ENCODE measurements at regions not wholly inside any gene's neighbourhood (a gene's known extent, or its start where the extent isn't known, plus 50 kb on each side); places are given as distances from the start of the nearest gene placed in this dataset.
"Not testable (repeated sequence)": the region's sequence is repeated elsewhere in the genome, so short reads cannot be mapped to it uniquely, and the experiment has no call there.

DNA sequence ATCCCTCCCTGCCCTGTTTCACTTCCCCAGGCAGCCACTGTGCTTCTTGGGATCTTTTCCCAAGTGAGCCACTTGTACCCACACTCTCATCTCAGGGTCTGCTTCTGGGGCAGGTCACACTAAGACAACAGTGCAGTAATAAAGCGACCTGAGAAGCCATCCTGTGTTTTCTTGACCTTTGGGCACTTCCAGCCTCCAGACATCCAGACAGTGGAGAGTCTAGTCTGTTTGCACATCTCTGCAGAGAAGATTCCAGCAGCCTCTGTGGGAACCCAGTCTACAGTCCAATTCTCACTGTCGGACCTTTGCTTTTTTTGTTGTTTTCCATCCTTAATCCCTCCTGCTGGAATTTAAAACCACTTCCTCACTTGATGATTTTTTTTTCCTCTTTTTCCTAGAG is 50.3 kb upstream of the ATP6AP2 start:
- DNase-seq (ENCODE audit: low read depth in 2 of 2), result no peak

GRCh38 chrX:40527543-40527942 is 53.2 kb upstream of the ATP6AP2 start:
- no peak for DNase-seq (ENCODE audit: low read depth in 2 of 2)

DNA sequence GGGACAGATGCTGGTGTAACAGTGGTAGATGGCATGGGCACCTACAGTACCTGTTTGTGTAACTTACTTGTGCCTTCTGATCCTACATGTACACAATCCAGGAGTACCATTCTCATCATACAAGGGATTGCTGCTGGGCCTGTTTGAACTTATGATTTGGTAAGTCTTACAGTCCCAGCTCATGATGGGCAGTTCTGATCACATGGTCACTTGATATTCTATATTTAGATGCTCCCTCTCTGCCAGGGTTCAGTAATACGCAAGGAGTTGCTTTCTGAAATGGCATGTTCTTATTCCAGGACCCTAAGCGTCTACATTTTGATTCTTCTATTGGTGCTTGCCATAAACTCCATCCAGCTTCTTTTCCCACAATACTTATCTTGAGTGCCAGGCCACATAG is 54.4 kb upstream of the ATP6AP2 start:
- DNase-seq (ENCODE audit: low read depth in 2 of 2), result no peak

DNA sequence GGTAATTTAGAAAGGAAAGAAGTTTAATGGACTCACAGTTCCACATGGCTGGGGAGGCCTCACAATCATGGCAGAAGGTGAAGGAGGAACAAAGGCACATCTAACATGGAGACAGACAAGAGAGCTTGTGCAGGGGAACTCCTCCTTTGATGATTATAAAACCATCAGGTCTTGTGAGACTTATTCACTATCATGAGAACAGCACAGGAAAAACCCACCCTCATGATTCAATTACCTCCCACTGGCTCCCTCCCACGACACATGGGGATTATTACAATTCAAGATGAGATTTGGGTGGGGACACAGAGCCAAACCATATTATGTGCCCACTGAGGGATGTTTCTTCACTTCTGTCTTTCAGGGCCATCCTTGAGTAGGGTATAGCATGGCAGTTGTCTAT is 54.9 kb upstream of the ATP6AP2 start:
- not testable (repeated sequence) for DNase-seq (ENCODE audit: low read depth in 2 of 2)

DNA sequence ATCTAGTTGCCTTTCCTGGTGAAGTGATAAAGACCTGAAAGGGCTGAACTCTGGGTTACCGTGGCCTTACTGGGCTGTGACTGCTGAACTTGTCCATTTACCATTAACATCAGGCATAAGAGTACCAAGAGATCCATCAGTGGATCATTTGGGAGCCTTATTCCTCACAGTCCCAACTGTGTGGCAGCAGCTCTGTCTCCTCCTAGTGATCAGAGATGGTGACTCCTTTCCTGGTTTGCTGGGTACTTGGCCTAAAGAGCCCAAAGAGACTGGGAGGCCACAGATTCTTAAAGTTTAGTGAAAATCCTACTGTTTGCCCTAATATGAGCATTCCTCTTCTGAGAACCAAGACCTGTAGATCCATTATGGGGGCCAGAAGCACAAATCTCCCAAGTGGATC is 56.3 kb upstream of the ATP6AP2 start:
- no peak for DNase-seq (ENCODE audit: low read depth in 2 of 2)

DNA sequence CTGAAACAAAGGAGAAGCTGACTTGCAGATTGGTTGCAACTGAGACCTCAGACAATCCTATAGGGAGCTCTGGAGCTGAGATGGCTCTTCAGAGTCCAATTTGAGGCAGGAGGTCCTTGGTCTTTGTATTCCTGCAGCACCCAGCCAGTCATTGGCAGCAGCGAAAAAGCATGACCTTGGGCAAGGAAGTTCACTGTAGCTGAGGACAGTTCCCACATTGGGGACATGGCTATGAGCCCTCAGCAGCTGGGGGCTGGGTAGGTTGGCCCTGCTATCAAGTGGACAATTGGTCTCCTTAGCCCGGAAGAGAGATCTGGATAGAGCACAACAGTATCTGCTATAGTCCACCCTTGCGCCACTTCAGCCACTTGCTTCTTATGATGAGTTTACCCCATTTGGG is 56.9 kb upstream of the ATP6AP2 start:
- DNase-seq (ENCODE audit: low read depth in 2 of 2), result no peak

- DNase-seq (ENCODE audit: low read depth in 2 of 2), result no peak
Observed at GRCh38 chrX:40521868-40522450, 58.8 kb upstream of the ATP6AP2 start.

DNA sequence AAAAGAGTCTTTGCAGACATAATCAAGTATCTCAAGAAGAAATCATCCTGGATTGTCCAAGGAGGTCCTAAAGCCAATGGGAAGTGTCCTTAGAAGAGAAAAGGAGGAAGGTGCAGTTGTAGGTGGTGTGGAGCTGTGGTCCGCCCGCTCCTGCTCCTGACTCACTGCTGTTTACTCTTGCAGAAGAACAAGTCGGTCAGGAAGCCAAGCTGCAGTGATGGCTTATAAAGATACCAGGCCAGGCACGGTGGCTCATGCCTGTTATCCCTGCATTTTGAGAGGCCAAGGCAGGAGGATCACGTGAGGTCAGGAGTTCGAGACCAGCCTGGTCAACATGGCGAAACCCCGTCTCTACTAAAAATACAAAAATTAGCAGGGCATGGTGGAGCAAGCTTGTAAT is 66.4 kb upstream of the ATP6AP2 start:
- DNase-seq (ENCODE audit: low read depth in 2 of 2), result no peak

DNA sequence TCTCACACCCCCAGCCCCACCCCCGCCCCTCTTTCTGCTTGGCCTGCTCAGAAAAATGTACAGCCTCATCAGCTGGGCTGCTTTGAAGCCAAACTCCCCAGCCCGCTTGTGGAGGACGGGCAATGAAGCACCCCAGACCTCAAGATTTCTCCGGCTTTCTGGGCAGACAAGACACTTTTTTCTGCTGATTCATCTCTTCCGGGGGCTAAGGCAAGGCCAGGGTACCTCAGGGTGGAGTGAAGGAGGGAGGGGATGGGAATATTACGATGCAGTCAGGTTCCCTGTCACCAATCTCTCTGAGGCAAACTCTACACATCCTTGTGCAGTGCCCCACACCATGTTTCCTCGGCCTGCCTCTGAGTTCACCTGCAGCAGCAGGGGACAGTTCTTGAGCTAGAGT is 66.9 kb upstream of the ATP6AP2 start:
- DNase-seq (ENCODE audit: low read depth in 2 of 2), result no peak

GRCh38 chrX:40513012-40513411 is 67.8 kb upstream of the ATP6AP2 start:
- DNase-seq (ENCODE audit: low read depth in 2 of 2), result no peak

DNA sequence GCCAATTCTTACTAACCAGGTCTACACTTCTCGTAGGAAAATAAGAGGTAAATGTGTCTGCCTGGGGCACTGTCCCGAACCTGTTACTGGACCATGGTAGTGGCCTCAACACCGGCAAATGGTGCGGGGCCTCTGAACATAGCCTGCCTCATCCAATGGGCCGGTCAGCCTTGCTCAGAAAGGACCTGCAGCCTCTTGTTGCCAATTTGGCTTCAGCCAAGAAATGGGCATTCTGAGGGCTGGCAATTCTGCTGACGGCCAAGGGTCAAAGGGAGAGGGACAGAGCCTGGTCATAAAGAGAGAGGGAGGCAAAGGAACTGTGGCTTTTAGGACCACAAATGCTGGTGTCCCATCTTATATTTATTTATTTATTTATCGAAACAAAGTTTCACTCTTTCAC is 69.5 kb upstream of the ATP6AP2 start:
- DNase-seq (ENCODE audit: low read depth in 2 of 2), result no peak

DNA sequence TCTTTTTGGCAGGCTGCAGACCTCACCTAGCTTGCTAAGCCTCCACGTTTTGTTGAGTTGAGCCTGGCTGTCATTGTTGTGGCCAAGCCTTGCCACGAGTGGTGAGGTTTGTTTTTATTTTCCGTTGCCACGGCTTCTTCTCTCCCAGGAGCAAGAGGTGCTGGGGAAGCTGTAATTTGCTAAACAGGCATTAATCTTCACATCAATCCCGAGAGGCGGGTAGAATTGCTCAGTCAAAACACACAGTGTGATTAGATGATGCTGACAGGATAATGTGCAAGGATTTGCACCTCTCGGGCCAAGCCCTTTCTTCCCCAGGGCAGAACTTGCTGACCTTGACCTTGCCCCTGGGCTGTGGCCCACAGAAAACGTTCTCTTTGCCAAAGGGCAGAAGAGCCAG is 72.2 kb upstream of the ATP6AP2 start:
- DNase-seq (ENCODE audit: low read depth in 2 of 2), result no peak

DNA sequence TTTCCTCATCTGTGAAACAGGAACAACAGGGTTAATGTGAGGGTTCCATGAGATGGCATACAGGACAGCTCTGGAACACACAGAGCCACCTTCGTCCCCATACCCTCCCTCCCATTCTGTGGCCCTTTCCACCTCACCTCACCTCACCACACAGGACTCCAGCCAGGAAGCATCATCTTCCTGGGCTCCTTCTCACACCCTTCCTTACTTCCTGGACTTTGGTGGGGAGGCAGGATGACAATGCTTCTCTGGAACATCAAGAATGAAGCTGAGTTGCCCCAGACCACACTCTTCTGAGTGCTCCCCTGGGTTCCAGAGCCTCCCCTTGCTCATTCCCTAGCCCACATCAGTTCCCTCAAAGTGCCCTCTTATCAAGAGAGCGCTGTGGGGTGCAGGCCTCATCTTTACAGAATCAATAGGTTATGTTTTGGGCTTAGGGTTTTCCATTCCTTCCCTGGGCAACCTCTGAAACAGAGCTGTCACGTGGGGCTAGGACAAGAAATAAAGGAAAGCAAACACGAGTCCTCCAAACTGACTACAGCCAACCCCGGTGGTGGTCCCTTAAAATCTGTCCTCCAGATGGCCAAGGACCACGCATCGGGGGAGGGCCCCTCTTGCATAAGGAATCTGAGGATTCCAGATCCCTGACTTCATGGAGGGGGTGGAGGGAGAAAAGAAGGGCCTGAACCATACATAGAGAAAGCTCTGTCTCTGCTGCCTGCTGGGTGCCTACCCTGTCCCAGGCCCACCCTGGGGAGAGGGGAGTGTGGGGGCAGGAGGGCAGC is 74.4 kb upstream of the ATP6AP2 start:
- no peak for DNase-seq (ENCODE audit: low read depth in 2 of 2)

DNA sequence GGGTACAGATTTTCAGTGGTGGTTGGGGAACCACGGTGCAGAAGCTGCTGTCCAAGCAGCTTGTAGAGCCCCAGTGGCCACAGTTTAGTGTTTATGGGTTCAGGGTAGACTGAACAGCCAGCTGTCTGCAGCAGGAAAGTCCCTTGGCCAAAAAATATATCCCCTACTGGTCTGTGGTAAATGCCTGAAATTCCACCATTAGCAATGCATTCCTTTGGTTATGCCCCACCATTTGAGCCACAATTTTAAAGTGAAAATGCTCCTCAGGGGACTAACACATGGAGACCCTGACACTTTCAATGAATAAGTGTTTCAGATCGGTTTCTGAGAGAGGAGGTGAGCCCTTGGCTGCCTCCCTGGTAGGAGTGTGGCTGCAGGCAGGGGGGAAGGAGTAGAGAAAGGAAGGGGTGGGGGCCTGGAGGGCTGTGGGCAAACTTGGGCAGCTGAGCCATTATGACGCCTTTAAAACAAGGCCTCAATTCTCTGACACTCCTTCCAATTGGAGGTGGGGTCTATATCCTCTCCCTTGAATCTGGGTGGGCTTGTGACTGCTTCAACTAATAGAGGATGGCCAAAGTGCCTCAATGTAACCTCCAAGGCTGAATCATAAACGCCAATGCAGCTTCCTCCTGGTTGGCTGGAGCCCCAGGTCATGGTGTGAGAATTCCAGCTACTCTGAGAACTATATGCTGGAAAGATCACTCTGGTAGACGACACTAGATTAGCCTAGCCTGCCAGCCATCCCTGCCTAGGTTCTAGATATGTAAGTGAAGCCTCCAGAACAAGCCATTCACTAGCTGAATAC is 75.8 kb upstream of the ATP6AP2 start:
- no peak for DNase-seq (ENCODE audit: low read depth in 2 of 2)

- no peak for DNase-seq (ENCODE audit: low read depth in 2 of 2)
Observed at GRCh38 chrX:40503094-40503493, 77.7 kb upstream of the ATP6AP2 start.

DNA sequence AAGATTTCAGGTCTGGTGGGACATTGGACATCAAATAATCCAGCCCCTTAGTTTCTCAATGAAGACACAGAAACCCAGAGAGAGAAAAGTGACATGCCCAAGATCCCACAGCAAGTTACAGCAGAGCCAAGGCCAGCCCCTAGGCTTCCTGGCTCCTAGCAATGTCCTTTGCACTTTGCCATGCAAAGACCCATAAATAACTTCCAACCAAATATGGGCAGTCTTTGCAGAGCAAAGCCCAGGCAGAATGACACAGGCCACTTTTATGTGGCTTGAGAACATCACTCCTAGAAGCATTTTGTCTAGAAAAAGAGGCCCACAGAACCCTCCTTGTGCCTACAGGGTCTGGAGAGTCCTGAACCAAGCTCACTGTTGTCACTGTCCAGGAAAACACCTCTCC is 78.1 kb upstream of the ATP6AP2 start:
- no peak for DNase-seq (ENCODE audit: low read depth in 2 of 2)

DNA sequence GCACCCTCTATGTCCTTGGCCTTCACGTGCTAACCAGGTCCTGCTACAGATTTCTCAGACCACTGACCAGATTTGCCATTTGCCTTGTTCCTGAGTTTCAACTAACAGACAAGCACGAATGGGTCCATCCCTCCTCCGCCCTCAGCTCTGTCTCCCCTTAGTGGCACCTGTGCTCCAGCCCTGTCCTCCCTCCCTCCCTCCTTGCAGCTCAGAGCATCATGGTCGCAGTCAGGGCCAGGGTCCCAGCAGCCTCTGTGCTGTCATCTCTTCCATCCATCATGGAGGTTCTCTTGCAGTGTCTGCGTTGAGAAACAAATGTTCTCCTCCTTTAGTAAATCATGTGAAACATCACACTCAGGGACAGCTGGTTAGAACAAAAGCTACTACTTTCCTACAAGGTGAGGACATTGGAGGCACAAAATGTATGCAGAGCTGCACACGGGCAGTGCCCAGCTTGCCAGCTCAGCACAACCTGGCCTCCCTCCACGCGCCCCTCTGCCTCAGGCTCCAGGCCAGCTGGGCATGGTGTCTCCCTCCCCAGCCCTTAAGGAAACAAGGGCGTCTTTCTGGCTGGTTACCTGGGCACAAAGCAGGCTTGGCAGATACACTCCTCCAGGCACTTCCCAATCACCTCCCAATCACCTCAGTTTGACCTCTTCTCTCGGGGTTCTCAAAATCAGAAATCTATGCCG is 79.5 kb upstream of the ATP6AP2 start:
- no peak for DNase-seq (ENCODE audit: low read depth in 2 of 2)

- no peak for DNase-seq (ENCODE audit: low read depth in 2 of 2)
Observed at GRCh38 chrX:40496728-40497127, 84.0 kb upstream of the ATP6AP2 start.

- no peak for DNase-seq (ENCODE audit: low read depth in 2 of 2)
Observed at GRCh38 chrX:40495659-40496058, 85.1 kb upstream of the ATP6AP2 start.

DNA sequence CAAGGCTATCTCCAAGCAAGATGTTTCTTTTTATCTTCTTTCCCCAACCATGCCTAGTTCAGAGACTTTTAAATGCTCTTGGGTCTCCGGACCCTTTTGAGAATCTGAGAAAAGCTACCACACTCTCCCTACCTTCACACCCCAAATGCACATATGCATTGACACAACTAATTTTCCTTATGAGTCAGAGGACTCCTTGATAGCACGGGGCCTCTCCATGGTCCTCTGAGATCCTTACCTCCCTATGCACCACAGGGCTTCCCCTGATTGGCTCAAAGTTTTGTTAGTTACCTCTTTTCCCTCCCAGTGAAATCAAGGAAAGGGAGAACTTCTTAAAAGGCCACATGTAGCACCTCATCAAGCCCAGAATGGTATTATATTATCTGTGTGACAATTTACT is 86.8 kb upstream of the ATP6AP2 start:
- no peak for DNase-seq (ENCODE audit: low read depth in 2 of 2)

- DNase-seq (ENCODE audit: low read depth in 2 of 2), result no peak
Observed at GRCh38 chrX:40488296-40488695, 92.5 kb upstream of the ATP6AP2 start.

DNA sequence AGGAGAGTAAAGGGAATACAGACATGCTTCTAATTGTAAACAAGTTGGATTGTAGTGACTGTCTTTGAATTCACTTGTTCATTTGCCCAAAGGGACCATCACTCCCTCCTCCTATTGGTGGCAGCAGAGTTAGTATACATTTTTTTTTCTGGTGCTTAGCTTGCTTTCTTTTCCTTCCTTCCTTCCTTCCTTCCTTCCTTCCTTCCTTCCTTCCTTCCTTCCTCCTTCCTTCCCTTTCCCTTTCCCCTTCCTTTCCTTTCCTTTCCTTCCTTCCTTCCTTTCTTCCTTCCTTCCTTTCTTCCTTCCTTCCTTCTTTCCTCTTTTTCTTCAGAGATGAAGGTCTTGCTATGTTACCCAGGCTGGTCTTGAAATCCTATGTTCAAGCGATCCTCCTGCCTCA is 94.8 kb upstream of the ATP6AP2 start:
- DNase-seq (ENCODE audit: low read depth in 2 of 2), result no peak

Data from stimulated activated CD8-positive, alpha-beta memory T cell treated with anti-CD3 and anti-CD28 coated beads, Interleukin-15, amount 100 ng/mL, for 4 hours (primary cell).